Keratinocyte (primary cell): ENCODE measurements at regions not wholly inside any gene's neighbourhood (a gene's known extent, or its start where the extent isn't known, plus 50 kb on each side); places are given as distances from the start of the nearest gene placed in this dataset.

ENCODE experiments used
- DNase-seq: peaks from one replicate; pipeline ENCODE4 v3.0.0-alpha.2; 2011; ENCODE audit warnings: low read depth, missing footprints, low spot score
- FAIRE-seq: peaks from 2 replicates; lab custom pipeline; 2011; peaks lifted over from hg19 to GRCh38; lab: Jason Lieb, UNC
- H2AFZ ChIP-seq: 2 replicates; pipeline ENCODE4 v1.6.0; 2012; ENCODE audit warnings: low read length, control low read depth, inconsistent platforms; ENCODE audit not compliant: control insufficient read depth
- H3K27ac ChIP-seq: 2 replicates; pipeline ENCODE4 v1.5.1; 2011; ENCODE audit warnings: low read length; ENCODE audit not compliant: control insufficient read depth, insufficient read depth
- H3K27me3 ChIP-seq: 3 replicates; pipeline ENCODE4 v1.6.0; 2011; ENCODE audit warnings: low read length; ENCODE audit not compliant: control insufficient read depth, insufficient read depth; ENCODE audit errors: extremely low read depth
- H3K36me3 ChIP-seq, 2 experiments: 2 replicates in 1 of 2; 3 replicates in 1 of 2; pipeline ENCODE4 v1.5.1; 2011; ENCODE audit warnings: low read length in 2 of 2, mild to moderate bottlenecking in 1 of 2; ENCODE audit not compliant: control insufficient read depth in 2 of 2, insufficient read depth in 2 of 2; ENCODE audit errors: extremely low read depth in 1 of 2
- H3K4me1 ChIP-seq: 3 replicates; pipeline ENCODE4 v1.5.1; 2011; ENCODE audit warnings: low read length; ENCODE audit not compliant: control insufficient read depth, insufficient read depth; ENCODE audit errors: extremely low read depth
- H3K4me2 ChIP-seq: 3 replicates; pipeline ENCODE4 v1.6.0; 2011; ENCODE audit warnings: low read depth, low read length; ENCODE audit not compliant: control insufficient read depth, insufficient read depth; ENCODE audit errors: extremely low read depth
- H3K4me3 ChIP-seq, 3 experiments: fragments of 200-600 bp in 1 of 3; sonication (generic) in 1 of 3; 2 replicates in 2 of 3; 3 replicates in 1 of 3; pipeline ENCODE4 v1.5.1; 2011 to 2016; ENCODE audit warnings: low read length in 3 of 3, mild to moderate bottlenecking in 3 of 3, control low read depth in 2 of 3, inconsistent platforms in 1 of 3, low read depth in 1 of 3, mixed read lengths in 1 of 3, mixed run types in 1 of 3, moderate library complexity in 1 of 3; ENCODE audit not compliant: control insufficient read depth in 2 of 3, insufficient read depth in 2 of 3; ENCODE audit errors: extremely low read depth in 1 of 3
- H3K79me2 ChIP-seq: 2 replicates; pipeline ENCODE4 v1.6.0; 2012; ENCODE audit warnings: low read length; ENCODE audit not compliant: control insufficient read depth, insufficient read depth
- H3K9ac ChIP-seq: 3 replicates; pipeline ENCODE4 v1.6.0; 2011; ENCODE audit warnings: low read length; ENCODE audit not compliant: control insufficient read depth, insufficient read depth; ENCODE audit errors: extremely low read depth
- H3K9me1 ChIP-seq: 3 replicates; pipeline ENCODE4 v1.6.0; 2011; ENCODE audit warnings: low read length; ENCODE audit not compliant: control insufficient read depth, insufficient read depth; ENCODE audit errors: extremely low read depth
- H3K9me3 ChIP-seq: 2 replicates; pipeline ENCODE4 v1.5.1; 2012; ENCODE audit warnings: low read depth, low read length; ENCODE audit not compliant: control insufficient read depth
- H4K20me1 ChIP-seq: 3 replicates; pipeline ENCODE4 v1.6.0; 2011; ENCODE audit warnings: low read length; ENCODE audit not compliant: control insufficient read depth, insufficient read depth; ENCODE audit errors: extremely low read depth
- EZH2 ChIP-seq: IDR thresholded peaks from one replicate; pipeline ENCODE4 v1.6.1; 2012; ENCODE audit warnings: inconsistent platforms, mild to moderate bottlenecking, low read length, moderate library complexity
- dilution Hi-C: fragments of 300-500 bp; cut with MboI; formaldehyde crosslinking; loops from one replicate; pipeline ENCODE4 v1.7.0; 2020; ENCODE audit warnings: low sequenced_read_pairs; ENCODE audit not compliant: extremely low pct_ligation_motif_present
- TF ChIP-seq, protein P1 (sequence below), 3 experiments: IDR thresholded peaks in 1 of 3; conservative IDR thresholded peaks in 1 of 3; optimal IDR thresholded peaks in 1 of 3; 2 replicates in 2 of 3; 3 replicates in 1 of 3; pipeline versions ENCODE3 to v1.5.1; 2011; ENCODE audit warnings: low read length in 3 of 3, mild to moderate bottlenecking in 3 of 3, moderate library complexity in 2 of 3, control low read depth in 1 of 3, inconsistent platforms in 1 of 3; ENCODE audit not compliant: insufficient read depth in 2 of 3; ENCODE audit errors: extremely low read depth in 1 of 3

DNA sequence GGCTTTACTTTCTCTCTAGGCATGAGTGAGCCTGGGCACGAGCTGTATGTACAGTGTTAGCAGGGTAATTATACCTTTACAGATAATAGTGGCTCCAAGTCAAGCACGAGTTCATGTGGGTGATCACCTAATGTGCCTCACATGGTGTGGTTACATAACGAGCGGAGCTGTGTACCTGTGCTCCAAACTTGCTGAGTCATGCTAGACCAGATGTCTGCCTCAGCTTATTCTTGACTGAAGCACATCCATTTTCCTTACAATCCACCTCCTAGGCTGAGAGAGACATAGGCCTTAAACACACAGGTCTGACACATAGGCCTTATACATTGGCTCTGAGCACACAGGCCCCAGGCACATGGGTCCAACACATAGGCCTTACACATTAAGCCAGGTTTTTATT, 426.6 kb downstream of the GPAT3 start:
- H3K9me1 ChIP-seq, result no peaks in the 10 kb centered on the region
- H3K9ac ChIP-seq, result no peak overlapping the region
- TF ChIP-seq EZH2, result no peak
- TF ChIP-seq, protein P1, sequence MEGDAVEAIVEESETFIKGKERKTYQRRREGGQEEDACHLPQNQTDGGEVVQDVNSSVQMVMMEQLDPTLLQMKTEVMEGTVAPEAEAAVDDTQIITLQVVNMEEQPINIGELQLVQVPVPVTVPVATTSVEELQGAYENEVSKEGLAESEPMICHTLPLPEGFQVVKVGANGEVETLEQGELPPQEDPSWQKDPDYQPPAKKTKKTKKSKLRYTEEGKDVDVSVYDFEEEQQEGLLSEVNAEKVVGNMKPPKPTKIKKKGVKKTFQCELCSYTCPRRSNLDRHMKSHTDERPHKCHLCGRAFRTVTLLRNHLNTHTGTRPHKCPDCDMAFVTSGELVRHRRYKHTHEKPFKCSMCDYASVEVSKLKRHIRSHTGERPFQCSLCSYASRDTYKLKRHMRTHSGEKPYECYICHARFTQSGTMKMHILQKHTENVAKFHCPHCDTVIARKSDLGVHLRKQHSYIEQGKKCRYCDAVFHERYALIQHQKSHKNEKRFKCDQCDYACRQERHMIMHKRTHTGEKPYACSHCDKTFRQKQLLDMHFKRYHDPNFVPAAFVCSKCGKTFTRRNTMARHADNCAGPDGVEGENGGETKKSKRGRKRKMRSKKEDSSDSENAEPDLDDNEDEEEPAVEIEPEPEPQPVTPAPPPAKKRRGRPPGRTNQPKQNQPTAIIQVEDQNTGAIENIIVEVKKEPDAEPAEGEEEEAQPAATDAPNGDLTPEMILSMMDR (optimal IDR thresholded peaks at IDR 0.05 in 1 of 3, IDR thresholded peaks at IDR 0.05 in 1 of 3, conservative IDR thresholded peaks at IDR 0.05 in 1 of 3; ENCODE audit: extremely low read depth in 1 of 3, insufficient read depth in 2 of 3, low read length in 3 of 3), result no peak
- no peak for FAIRE-seq
- no peaks in the 10 kb centered on the region for H4K20me1 ChIP-seq
- dilution Hi-C loops, result no loop called here
- H3K27me3 ChIP-seq, result no peaks in the 10 kb centered on the region
- no peaks in the 10 kb centered on the region for H3K9me3 ChIP-seq
- no peaks in the 10 kb centered on the region for H3K4me1 ChIP-seq
- no peak overlapping the region for H3K4me2 ChIP-seq
- H2AFZ ChIP-seq, result no peak overlapping the region
- no peaks in the 10 kb centered on the region for H3K36me3 ChIP-seq
- no peak overlapping the region for H3K4me3 ChIP-seq
- no peak for DNase-seq
- no peaks in the 10 kb centered on the region for H3K79me2 ChIP-seq
- no peak overlapping the region for H3K27ac ChIP-seq

DNA sequence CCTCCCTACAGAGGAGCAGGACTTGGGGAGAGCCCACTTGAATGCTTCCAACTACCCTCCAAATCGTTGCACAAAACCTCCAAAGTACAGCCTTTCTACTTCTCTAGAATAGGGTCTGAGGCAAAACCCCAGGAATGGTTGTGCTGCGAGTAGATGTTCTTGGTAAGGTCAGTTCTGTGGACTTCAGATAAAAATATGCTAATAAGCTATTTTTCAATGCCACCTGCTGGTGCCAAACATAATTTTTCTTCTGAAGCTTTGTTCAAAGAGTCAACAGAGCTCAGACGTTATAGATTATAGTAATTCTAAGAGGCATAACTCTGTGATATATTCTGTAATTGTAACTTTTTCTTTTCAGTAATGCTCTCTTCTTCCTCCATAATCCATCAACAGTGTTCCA, 425.7 kb downstream of the GPAT3 start:
- no peak for TF ChIP-seq EZH2
- TF ChIP-seq, protein P1 (optimal IDR thresholded peaks at IDR 0.05 in 1 of 3, IDR thresholded peaks at IDR 0.05 in 1 of 3, conservative IDR thresholded peaks at IDR 0.05 in 1 of 3; ENCODE audit: extremely low read depth in 1 of 3, insufficient read depth in 2 of 3, low read length in 3 of 3), result peak in 2 of 3 experiments; percentile 18 to 19
- dilution Hi-C loops, result no loop called here
- H3K4me3 ChIP-seq, result no peak overlapping the region
- H3K27me3 ChIP-seq, result no peaks in the 10 kb centered on the region
- H3K36me3 ChIP-seq, result no peaks in the 10 kb centered on the region
- H3K4me2 ChIP-seq, result no peak overlapping the region
- H3K79me2 ChIP-seq, result no peaks in the 10 kb centered on the region
- H3K9me1 ChIP-seq, result no peaks in the 10 kb centered on the region
- no peaks in the 10 kb centered on the region for H4K20me1 ChIP-seq
- no peak for FAIRE-seq
- DNase-seq, result no peak
- no peak overlapping the region for H3K9ac ChIP-seq
- no peak overlapping the region for H2AFZ ChIP-seq
- no peaks in the 10 kb centered on the region for H3K4me1 ChIP-seq
- no peaks in the 10 kb centered on the region for H3K9me3 ChIP-seq
- no peak overlapping the region for H3K27ac ChIP-seq
